ENCODE measurements at regions not wholly inside any gene's neighbourhood (a gene's known extent, or its start where the extent isn't known, plus 50 kb on each side); places are given as distances from the start of the nearest gene placed in this dataset.

- Histone ChIP-seq H3K4me3 (no peak overlapping the region), H3K27ac (no peak overlapping the region), H3K4me1 (no peaks in the 10 kb centered on the region), H3K36me3 (no peaks in the 10 kb centered on the region), H3K27me3 (no peaks in the 10 kb centered on the region), H3K9me3 (no peaks in the 10 kb centered on the region), H3K9ac (ENCODE audit: low read depth in 2 of 2, low read length in 2 of 2) (no peak overlapping the region)
- no peak for TF ChIP-seq CTCF (IDR thresholded peaks at IDR 0.05)
- intact Hi-C loops (cut with DNase I): no loop called here
- no peak for DNase-seq
These were observed 160.3 kb downstream of the ENC1 start for GRCh38 chr5:74480201-74480600.

- H3K9ac ChIP-seq (ENCODE audit: low read depth in 2 of 2, low read length in 2 of 2): no peak overlapping the region
- no peaks in the 10 kb centered on the region for H3K4me1 ChIP-seq
- intact Hi-C loops (cut with DNase I): no loop called here
- no peak overlapping the region for H3K27ac ChIP-seq
- no peak for TF ChIP-seq CTCF (IDR thresholded peaks at IDR 0.05)
- no peaks in the 10 kb centered on the region for H3K27me3 ChIP-seq
- H3K9me3 ChIP-seq: no peaks in the 10 kb centered on the region
- no peaks in the 10 kb centered on the region for H3K36me3 ChIP-seq
- no peak overlapping the region for H3K4me3 ChIP-seq
- no peak for DNase-seq
These were observed 162.2 kb downstream of the ENC1 start for GRCh38 chr5:74478328-74478727.

- TF ChIP-seq CTCF (IDR thresholded peaks at IDR 0.05): no peak
These were observed 162.8 kb downstream of the ENC1 start for GRCh38 chr5:74477761-74478160.

GRCh38 chr5:74476819-74477453 is 163.6 kb downstream of the ENC1 start:
- Histone ChIP-seq H3K27ac (no peak overlapping the region), H3K9me3 (no peaks in the 10 kb centered on the region), H3K27me3 (no peaks in the 10 kb centered on the region), H3K4me1 (no peaks in the 10 kb centered on the region), H3K4me3 (no peak overlapping the region), H3K36me3 (no peaks in the 10 kb centered on the region), H3K9ac (ENCODE audit: low read depth in 2 of 2, low read length in 2 of 2) (no peak overlapping the region)
- no peak for DNase-seq
- TF ChIP-seq CTCF (IDR thresholded peaks at IDR 0.05): no peak
- intact Hi-C loops (cut with DNase I): no loop called here

More at GRCh38 chr5:74477761-74478160, 162.8 kb downstream of the ENC1 start:
- DNase-seq: no peak
- intact Hi-C loops (cut with DNase I): no loop called here
- Histone ChIP-seq H3K27me3 (no peaks in the 10 kb centered on the region), H3K27ac (no peak overlapping the region), H3K9ac (ENCODE audit: low read depth in 2 of 2, low read length in 2 of 2) (no peak overlapping the region), H3K36me3 (no peaks in the 10 kb centered on the region), H3K4me1 (no peaks in the 10 kb centered on the region), H3K9me3 (no peaks in the 10 kb centered on the region), H3K4me3 (no peak overlapping the region)

- no peak overlapping the region for H3K27ac ChIP-seq
- intact Hi-C loops (cut with DNase I): no loop called here
- no peaks in the 10 kb centered on the region for H3K9me3 ChIP-seq
- H3K4me1 ChIP-seq: no peaks in the 10 kb centered on the region
- no peaks in the 10 kb centered on the region for H3K36me3 ChIP-seq
- H3K9ac ChIP-seq (ENCODE audit: low read depth in 2 of 2, low read length in 2 of 2): no peak overlapping the region
- H3K27me3 ChIP-seq: no peaks in the 10 kb centered on the region
- DNase-seq: no peak
- no peak for TF ChIP-seq CTCF (IDR thresholded peaks at IDR 0.05)
- no peak overlapping the region for H3K4me3 ChIP-seq
These were observed 164.3 kb downstream of the ENC1 start for GRCh38 chr5:74476046-74476818.

Data from colonic mucosa (tissue), 4 donors.